ENCODE measurements at regions not wholly inside any gene's neighbourhood (a gene's known extent, or its start where the extent isn't known, plus 50 kb on each side); places are given as distances from the start of the nearest gene placed in this dataset.

GRCh38 chr2:122273785-122274419 is 518.5 kb downstream of the TSN start:
- TF ChIP-seq CTCF (tag by site-specific recombination; IDR thresholded peaks at IDR 0.05) (no peak), ZNF10 (tag by site-specific recombination; IDR thresholded peaks at IDR 0.05) (no peak), SCRT2 (tag by site-specific recombination; IDR thresholded peaks at IDR 0.05) (no peak), YY1 (tag by site-specific recombination; IDR thresholded peaks at IDR 0.05) (no peak), WT1 (tag by site-specific recombination; IDR thresholded peaks at IDR 0.05) (no peak), ZNF639 (tag by site-specific recombination; IDR thresholded peaks at IDR 0.05) (no peak), ZNF76 (tag by site-specific recombination; IDR thresholded peaks at IDR 0.05; ENCODE audit: borderline replicate concordance, low read depth) (no peak), ZBTB11 (tag by site-specific recombination; conservative IDR thresholded peaks at IDR 0.05; ENCODE audit: low read depth) (no peak), ZNF768 (tag by site-specific recombination; IDR thresholded peaks at IDR 0.05) (no peak), ZNF121 (tag by site-specific recombination; IDR thresholded peaks at IDR 0.05) (no peak)
